GM18526 (cell line): ENCODE measurements at regions not wholly inside any gene's neighbourhood (a gene's known extent, or its start where the extent isn't known, plus 50 kb on each side); places are given as distances from the start of the nearest gene placed in this dataset.

Experiments
- POLR2A ChIP-seq: IDR thresholded peaks from 3 replicates; pipeline ENCODE4 v1.6.1; 2011; ENCODE audit not compliant: insufficient read length; ENCODE audit errors: extremely low read depth

- no peak for TF ChIP-seq POLR2A
Observed at GRCh38 chr2:58727981-58728656, 487.0 kb upstream of the FANCL start.

- TF ChIP-seq POLR2A, result no peak
Observed at GRCh38 chr2:58721912-58722591, 480.9 kb upstream of the FANCL start.

GRCh38 chr2:58720770-58721697, 479.9 kb upstream of the FANCL start:
- no peak for TF ChIP-seq POLR2A

GRCh38 chr2:58720033-58720769, 479.1 kb upstream of the FANCL start:
- no peak for TF ChIP-seq POLR2A

- TF ChIP-seq POLR2A, result no peak
Observed at GRCh38 chr2:58715344-58715743, 474.2 kb upstream of the FANCL start.

GRCh38 chr2:58714238-58714637, 473.1 kb upstream of the FANCL start:
- no peak for TF ChIP-seq POLR2A

- TF ChIP-seq POLR2A, result no peak
Observed at GRCh38 chr2:58710795-58711279, 469.7 kb upstream of the FANCL start.

GRCh38 chr2:58709687-58710354, 468.7 kb upstream of the FANCL start:
- TF ChIP-seq POLR2A, result no peak

- no peak for TF ChIP-seq POLR2A
Observed at GRCh38 chr2:58709274-58709673, 468.1 kb upstream of the FANCL start.

GRCh38 chr2:58708565-58708964, 467.4 kb upstream of the FANCL start:
- TF ChIP-seq POLR2A, result no peak

GRCh38 chr2:58702302-58702885, 461.3 kb upstream of the FANCL start:
- no peak for TF ChIP-seq POLR2A

- no peak for TF ChIP-seq POLR2A
Observed at GRCh38 chr2:58701688-58702301, 460.7 kb upstream of the FANCL start.

GRCh38 chr2:58700591-58700990, 459.5 kb upstream of the FANCL start:
- TF ChIP-seq POLR2A, result no peak

GRCh38 chr2:58699411-58699810, 458.3 kb upstream of the FANCL start:
- TF ChIP-seq POLR2A, result no peak

GRCh38 chr2:58698620-58699019, 457.5 kb upstream of the FANCL start:
- no peak for TF ChIP-seq POLR2A
